Activated CD4-positive, alpha-beta T cell treated with anti-CD3 and anti-CD28 coated beads for 1 hour (primary cell): ENCODE measurements at regions not wholly inside any gene's neighbourhood (a gene's known extent, or its start where the extent isn't known, plus 50 kb on each side); places are given as distances from the start of the nearest gene placed in this dataset.

Experiments
- DNase-seq: peaks from one replicate; pipeline ENCODE4 v3.0.0-alpha.2; 2020

- DNase-seq: no peak
Measured at GRCh38 chr2:238584617-238585016, 157.9 kb downstream of the ASB1 start.

GRCh38 chr2:238585836-238586821 lies 159.4 kb downstream of the ASB1 start:
- no peak for DNase-seq

DNA sequence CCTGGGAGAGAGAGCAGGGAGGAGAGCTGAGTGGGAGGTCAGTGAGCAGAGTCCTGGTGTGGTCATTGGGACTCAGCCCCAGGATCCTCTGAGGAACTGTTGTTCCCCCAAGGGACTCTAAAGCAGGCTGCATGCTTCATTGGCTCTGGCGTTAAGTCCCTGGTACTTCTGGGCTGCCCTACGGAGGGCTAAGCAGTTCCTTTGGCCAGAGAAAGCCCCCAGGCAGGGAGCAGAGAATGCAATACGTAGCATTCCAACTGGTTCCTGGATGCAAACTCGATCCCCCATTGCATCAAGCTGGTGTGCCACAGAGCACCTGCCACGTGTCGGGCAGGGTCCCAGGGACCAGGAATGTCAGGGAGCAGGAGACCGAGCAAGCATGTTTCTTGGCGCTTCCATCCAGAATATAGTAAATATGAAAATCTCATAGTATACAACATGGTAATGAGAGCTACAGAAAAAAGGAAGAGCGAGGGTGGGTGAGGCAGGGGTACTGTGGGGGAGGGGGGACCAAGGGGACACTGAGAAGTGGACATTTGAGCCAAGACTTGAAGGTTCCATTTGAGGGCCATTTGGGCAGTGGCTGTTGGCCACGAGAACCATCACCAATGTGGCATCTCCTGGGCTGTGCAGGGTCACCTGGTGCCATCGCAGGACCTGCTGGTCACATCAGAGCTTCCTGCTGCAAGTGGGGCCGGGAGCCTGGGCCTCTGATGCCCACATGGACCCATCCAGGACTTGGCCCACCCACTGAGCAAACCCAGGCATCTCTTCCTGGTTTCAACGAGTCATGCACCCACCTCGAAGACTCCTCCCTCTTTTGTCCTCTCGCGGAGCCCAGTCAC lies 160.4 kb downstream of the ASB1 start:
- no peak for DNase-seq

DNA sequence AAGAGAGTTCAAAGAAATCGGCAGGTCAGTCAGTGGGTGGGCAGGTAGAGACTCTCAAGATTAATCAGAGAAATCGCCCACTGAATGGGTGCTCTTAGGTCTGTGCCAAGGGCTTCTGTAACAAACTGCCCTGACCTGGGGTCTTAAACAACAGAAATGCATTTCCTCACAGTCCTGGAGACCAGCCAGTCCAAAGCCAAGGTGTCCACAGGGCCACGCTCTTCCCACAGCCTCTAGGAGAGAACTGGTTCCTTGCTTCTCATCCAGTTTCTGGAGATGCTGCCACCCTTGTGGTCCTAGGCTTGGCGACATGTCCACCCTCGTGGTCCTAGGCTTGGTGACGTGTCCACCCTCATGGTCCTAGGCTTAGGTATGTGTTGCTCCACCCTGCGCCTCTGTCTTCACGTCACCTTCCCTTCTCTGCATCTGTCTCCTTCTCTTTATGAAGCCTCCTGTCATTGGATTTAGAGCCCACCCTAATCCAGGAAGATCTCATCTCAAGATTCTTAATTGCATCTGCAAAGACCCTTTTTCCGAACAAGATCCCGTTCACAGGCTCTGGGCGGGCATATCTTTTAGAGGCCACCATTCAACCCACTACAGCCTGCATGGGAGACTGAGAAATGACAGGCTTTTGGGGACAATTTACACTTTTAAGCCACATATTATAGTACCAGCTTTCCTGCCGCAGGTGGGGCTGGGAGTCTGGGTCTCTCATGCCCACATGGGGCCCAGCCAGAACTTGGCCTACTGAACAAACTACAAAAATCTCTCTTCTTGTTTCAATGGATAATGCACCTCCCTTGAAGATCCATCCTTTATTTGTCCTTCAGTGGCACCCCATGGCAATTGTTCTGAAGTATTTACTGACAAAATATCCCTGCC lies 161.3 kb downstream of the ASB1 start:
- no peak for DNase-seq

GRCh38 chr2:238589591-238590460 lies 163.1 kb downstream of the ASB1 start:
- no peak for DNase-seq

GRCh38 chr2:238591732-238592131 lies 165.0 kb downstream of the ASB1 start:
- DNase-seq: no peak

DNA sequence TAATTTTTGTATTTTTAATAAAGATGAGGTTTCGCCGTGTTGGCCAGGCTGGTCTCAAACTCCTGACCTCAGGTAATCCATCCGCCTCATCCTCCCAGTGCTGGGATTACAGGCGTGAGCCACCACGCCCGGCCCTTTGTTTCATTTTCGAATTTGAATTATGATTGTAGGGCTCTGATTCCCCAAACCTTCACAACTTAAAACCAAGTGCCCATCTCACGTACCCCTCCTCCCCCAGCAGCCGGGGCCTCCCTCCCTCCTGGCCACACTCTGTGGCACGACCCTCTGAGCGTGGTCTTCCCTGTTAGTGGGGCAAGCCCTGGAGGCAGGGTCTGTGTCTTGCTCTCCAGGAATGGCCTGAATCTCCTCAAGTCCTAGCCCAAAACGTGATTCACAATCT lies 166.5 kb downstream of the ASB1 start:
- DNase-seq: no peak

DNA sequence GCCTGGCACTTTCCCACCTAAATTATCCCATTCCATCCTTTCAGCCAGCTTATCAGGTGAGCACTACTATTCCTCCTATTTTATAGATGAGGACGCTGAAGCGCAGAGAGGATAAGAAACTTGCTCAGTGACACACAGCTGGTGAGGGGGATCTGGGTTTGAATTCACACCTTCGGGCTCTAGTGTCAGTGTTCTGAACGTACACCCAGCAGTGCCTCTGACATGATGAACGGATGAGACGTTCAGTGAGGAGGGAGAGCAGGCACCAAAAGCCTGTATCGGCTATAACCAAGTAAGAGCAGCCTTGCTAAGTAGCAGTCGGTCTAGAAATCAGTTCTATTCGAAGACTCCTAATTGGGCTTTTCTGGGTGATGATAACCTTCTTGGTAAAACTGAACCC lies 167.0 kb downstream of the ASB1 start:
- DNase-seq: no peak

GRCh38 chr2:238594796-238595749 lies 168.3 kb downstream of the ASB1 start:
- no peak for DNase-seq

DNA sequence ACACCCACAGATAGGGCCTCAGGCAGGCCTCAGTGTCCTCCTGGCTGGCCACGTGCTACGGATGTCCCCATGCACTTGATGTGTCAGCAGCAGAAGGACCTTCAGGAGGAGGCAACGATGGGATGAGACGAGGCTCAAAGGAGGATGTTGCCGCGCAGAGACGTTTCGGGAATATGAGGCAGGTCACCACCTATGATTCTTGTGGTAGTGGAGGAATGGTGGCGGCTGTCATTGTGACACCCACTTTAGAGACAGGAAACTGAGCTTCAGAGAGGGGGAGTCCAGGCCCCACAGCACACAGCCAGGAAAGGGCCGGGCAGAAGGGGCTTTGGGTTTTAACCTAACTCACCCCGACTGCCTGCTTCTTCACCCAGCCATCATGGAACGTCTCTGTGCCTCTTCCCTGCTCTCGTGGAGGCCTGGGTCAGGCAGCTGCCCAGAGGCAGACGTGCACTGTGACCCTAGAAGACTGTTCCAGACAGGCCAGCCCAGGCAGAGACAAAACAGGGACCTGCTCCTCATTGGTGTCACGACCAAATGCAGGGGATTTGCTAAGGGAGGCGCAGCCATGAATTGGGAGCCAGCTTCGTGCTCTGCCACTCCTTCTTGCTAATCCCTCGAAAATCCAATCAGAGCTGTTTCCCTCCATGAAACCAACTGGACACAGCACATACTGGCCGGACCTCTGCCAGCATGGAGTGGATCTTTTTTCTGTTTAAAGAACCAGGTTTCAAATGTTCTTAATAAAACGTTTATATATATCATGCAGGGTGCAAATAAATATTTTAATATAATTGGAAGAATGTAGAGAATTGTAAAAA lies 169.2 kb downstream of the ASB1 start:
- no peak for DNase-seq

DNA sequence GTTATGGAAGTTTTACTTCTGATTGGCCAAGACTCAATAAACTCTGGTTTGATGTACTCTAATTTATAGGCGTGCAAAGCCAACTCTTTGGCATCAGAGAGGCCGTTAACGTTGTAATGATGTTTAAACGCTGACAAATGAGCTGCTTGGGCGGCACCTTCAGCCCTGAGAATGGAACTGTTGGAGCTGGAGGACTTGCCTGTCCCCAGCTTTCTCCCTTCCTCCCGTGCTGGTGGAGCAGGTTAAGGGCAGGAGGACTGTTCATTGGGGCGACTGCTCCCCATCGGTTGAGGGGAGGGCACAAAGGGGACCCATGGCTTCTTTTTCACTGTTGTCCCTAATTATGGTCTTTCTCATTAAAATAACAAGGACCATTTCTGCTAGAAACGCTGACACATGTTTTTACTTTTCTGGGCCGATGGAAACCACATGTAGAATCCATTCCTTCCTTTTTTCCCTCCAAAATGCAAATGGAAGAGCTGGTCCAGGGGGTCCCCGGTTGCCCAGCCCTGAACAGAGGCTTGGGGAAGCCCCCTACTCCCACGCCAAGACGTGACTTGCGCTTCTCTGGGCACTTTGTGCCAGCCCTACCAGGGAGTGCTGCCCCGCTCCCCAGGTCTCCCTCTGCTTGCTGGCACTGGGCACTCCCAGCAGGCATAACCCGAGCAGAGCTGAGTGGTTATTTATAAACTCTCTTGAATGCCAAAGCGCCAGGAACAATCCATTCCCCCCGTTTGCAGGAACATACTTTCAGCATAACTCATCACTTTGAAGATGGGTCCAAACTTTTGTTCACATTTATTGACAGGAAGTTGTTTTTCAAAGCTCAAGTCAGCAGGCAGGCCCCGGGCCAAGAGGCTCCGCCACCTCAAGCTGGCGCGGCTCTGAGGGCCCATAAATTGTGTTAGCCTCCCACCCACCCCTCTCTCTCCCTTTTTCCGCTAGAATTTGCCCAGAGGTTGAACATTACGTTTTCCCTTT lies 170.1 kb downstream of the ASB1 start:
- DNase-seq: no peak

DNA sequence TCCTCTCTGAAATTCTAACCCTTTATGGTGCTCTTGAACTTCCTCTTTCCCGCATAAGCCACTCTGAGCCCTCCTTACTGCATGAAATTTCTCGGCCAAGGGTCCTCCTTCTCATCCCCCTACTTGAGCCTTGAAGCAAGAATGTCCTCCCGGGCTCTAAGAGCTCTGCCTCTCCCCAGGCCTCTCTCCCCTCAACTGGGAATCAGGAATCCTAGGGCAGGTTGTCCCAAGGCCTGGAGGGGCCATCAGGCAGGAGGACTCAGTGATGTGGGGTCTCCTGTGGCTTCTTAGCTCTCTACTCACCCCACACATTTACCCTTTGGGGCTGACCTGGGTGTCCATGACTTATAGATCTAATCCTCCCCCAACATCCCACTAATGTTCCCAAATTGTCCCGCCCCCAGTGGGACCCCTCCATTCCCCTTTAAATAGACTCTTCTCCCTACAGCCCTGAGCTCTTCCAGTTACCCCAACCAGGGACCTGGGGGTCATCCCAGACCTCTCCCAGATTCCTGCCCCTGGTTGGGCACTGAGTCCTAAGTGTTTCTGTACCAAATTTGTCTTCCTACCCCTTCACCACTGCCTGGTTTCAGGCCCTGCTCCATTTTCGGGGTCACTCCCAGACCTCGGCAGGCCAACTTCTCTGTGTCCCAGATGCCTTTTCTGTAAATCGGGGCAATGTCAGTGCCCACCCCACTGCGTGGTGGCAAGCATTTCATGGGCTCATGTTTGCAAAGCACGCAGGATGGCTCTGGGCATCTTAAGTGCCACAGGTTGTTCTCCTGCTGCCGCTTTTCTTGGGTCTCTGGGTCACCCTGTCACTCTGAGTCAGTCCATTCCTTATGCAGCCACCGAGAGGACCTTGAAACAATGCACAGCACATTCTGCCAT lies 171.2 kb downstream of the ASB1 start:
- no peak for DNase-seq

- no peak for DNase-seq
Measured at GRCh38 chr2:238598802-238599530, 172.2 kb downstream of the ASB1 start.

DNA sequence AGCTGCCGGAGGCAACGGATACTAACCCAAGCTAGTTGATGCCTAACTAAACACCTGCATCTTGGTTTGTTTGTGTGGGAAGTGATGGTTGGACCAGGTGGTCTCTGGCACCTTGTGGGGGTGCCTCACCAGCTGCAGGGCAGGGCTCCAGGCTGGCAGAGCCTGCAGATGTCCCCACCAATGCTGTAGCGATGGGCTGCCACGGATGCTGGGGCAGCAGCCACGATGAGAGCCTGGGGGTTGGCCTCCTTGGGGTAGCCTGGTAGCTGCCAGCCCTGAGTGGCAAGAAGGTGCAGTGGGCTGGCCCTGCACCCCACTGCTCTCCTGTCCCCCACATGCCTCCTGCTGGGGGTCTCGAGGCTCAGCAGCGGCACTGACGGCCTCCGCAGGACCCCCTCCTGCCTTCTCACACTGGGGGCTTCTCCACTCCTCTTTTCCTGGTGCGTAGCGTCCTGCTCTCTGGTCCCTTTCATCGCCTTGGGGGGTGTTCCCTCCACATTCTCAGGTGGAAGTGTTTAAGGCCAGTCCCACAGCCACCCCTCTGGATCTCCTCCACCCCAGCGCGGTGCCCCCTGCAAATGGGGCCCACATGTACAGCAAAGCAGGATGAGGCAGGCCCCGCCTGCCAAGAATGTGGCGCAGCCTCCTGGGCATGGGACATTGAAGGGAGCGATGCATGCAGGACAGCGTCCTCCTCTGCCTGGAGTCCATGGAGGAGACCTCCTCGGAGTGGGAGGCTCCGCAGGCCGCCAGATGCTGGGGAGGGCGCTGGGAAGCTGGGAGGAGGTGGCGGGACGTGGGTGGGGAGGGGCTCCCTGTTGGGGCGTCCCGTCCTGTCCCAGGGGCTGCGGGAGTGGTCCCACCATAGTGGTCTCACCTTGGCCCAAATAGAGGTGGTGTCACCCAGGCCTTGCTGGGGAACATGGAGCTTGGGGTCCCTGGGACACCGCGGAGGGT lies 173.1 kb downstream of the ASB1 start:
- DNase-seq: no peak
